DND-41 (cell line): ENCODE measurements at regions not wholly inside any gene's neighbourhood (a gene's known extent, or its start where the extent isn't known, plus 50 kb on each side); places are given as distances from the start of the nearest gene placed in this dataset.

Experiments used
- ATAC-seq: fragments of 200-7000 bp; cut with Tn5 transposase; 3 replicates; pipeline ENCODE4 v1.9.1; 2021; ENCODE audit warnings: low read depth; ENCODE audit not compliant: insufficient read depth
- DNase-seq: peaks from one replicate; pipeline ENCODE4 v3.0.0-alpha.2; 2020
- H2AFZ ChIP-seq: 2 replicates; pipeline ENCODE4 v1.6.0; 2012; ENCODE audit warnings: low read depth, low read length
- H3K27ac ChIP-seq: 2 replicates; pipeline ENCODE4 v1.5.1; 2012; ENCODE audit warnings: low read length, inconsistent platforms
- H3K27me3 ChIP-seq: fragments of 200-600 bp; sonication (generic); 2 replicates; pipeline ENCODE4 v1.6.0; 2012; ENCODE audit warnings: low read length, mild to moderate bottlenecking, inconsistent platforms; ENCODE audit not compliant: insufficient read depth, poor library complexity
- H3K36me3 ChIP-seq: 2 replicates; pipeline ENCODE4 v1.5.1; 2012; ENCODE audit warnings: low read length, inconsistent platforms; ENCODE audit not compliant: insufficient read depth
- H3K4me1 ChIP-seq: 2 replicates; pipeline ENCODE4 v1.5.1; 2012; ENCODE audit warnings: mild to moderate bottlenecking, low read length; ENCODE audit not compliant: insufficient read depth
- H3K4me2 ChIP-seq: 2 replicates; pipeline ENCODE4 v1.6.0; 2012; ENCODE audit warnings: mild to moderate bottlenecking, moderate library complexity, low read length, inconsistent platforms; ENCODE audit not compliant: insufficient read depth
- H3K4me3 ChIP-seq, 2 experiments: fragments of 200-600 bp in 1 of 2; shearing (Covaris generic) in 1 of 2; 2 replicates each; pipeline ENCODE4 v1.5.1; 2012 to 2016; ENCODE audit warnings: inconsistent platforms in 2 of 2, low read length in 2 of 2, mild to moderate bottlenecking in 2 of 2, low read depth in 1 of 2, moderate library complexity in 1 of 2
- H3K79me2 ChIP-seq: 2 replicates; pipeline ENCODE4 v1.6.0; 2012; ENCODE audit warnings: low read length, inconsistent platforms; ENCODE audit not compliant: insufficient read depth
- H3K9ac ChIP-seq: 2 replicates; pipeline ENCODE4 v1.6.0; 2012; ENCODE audit warnings: low read depth, mild to moderate bottlenecking, inconsistent platforms, low read length, moderate library complexity
- H3K9me3 ChIP-seq: 2 replicates; pipeline ENCODE4 v1.5.1; 2012; ENCODE audit warnings: low read length, moderate library complexity, mild to moderate bottlenecking, inconsistent platforms; ENCODE audit not compliant: insufficient read depth, severe bottlenecking
- H4K20me1 ChIP-seq: 2 replicates; pipeline ENCODE4 v1.6.0; 2012; ENCODE audit warnings: low read length; ENCODE audit not compliant: insufficient read depth
- EZH2 ChIP-seq: IDR thresholded peaks from 3 replicates; pipeline ENCODE4 v1.6.1; 2012; ENCODE audit warnings: borderline replicate concordance, low read depth, mild to moderate bottlenecking, moderate library complexity, low read length, inconsistent platforms; ENCODE audit not compliant: severe bottlenecking
- TF ChIP-seq, protein P1 (sequence below): IDR thresholded peaks from 2 replicates; pipeline ENCODE4 v1.5.1; 2012; ENCODE audit warnings: borderline replicate concordance, low read length, moderate library complexity, mild to moderate bottlenecking; ENCODE audit not compliant: poor library complexity, severe bottlenecking; ENCODE audit errors: extremely low read depth

DNA sequence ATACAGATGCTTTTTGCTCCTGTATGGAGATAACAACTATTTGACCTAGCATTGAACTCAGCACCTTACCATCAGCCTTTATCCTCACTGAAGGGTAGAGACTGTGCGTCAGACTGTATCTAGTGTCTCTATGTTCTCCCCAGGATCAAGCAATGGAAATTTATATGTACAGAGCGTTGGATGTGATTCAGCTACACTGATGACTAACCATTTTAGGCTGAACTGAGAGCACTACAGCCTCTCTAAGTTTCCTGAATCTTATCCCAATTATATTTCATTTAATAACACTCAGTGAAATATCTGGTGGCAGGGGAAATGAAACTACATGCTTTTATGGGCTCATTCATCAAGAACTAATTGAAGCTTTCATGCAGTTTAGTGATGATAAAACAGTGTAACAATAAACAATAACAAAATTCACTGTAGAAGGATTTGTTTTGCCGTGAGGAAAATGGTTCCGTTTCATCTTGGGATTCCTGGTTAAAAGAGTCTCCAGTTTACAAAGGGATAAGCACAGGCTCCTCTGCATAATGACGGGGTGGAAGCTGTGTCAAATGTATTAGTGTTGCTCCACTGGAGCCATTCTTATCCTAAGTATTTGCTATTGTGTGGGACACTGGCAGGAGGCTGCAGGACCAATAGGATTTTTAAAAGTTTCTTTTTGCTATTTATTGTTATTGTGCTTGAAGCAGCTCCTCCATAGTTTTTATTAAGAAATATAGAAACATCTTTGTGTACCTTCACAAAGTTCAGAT is 567.6 kb upstream of the MMS22L start:
- ATAC-seq (no peak), DNase-seq (no peak)
- Histone ChIP-seq H3K27me3 (no peaks in the 10 kb centered on the region), H3K4me3 (no peak overlapping the region), H3K9ac (no peak overlapping the region), H3K36me3 (no peaks in the 10 kb centered on the region), H4K20me1 (no peaks in the 10 kb centered on the region), H3K9me3 (no peaks in the 10 kb centered on the region), H3K4me2 (no peak overlapping the region), H2AFZ (no peak overlapping the region), H3K79me2 (no peaks in the 10 kb centered on the region), H3K4me1 (no peaks in the 10 kb centered on the region), H3K27ac (no peak overlapping the region)
- TF ChIP-seq, protein P1, sequence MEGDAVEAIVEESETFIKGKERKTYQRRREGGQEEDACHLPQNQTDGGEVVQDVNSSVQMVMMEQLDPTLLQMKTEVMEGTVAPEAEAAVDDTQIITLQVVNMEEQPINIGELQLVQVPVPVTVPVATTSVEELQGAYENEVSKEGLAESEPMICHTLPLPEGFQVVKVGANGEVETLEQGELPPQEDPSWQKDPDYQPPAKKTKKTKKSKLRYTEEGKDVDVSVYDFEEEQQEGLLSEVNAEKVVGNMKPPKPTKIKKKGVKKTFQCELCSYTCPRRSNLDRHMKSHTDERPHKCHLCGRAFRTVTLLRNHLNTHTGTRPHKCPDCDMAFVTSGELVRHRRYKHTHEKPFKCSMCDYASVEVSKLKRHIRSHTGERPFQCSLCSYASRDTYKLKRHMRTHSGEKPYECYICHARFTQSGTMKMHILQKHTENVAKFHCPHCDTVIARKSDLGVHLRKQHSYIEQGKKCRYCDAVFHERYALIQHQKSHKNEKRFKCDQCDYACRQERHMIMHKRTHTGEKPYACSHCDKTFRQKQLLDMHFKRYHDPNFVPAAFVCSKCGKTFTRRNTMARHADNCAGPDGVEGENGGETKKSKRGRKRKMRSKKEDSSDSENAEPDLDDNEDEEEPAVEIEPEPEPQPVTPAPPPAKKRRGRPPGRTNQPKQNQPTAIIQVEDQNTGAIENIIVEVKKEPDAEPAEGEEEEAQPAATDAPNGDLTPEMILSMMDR: no peak
- no peak for TF ChIP-seq EZH2

DNA sequence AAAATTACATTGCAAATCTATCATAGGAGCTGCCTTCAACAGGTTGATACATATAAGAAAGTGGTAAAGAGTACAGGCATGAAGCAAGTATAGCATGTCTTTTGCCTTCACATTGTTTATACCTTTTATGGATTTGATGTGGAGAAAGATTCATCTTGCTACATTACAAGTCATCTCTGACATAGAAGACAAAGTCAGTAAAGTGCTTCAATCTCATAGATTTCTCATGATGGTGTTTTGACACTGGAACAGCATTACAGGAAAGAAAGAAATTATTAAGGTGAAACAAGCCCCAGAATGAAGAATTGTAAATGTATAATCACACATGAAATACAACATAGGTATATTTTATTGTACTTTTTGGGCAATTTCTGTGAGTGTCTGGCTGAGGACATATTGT is 580.7 kb upstream of the MMS22L start:
- H3K79me2 ChIP-seq: no peaks in the 10 kb centered on the region
- H3K27me3 ChIP-seq: no peaks in the 10 kb centered on the region
- H3K9ac ChIP-seq: no peak overlapping the region
- no peak overlapping the region for H3K4me2 ChIP-seq
- H2AFZ ChIP-seq: no peak overlapping the region
- no peak for TF ChIP-seq EZH2
- TF ChIP-seq, protein P1: no peak
- DNase-seq (no peak), ATAC-seq (no peak)
- no peaks in the 10 kb centered on the region for H3K36me3 ChIP-seq
- H3K27ac ChIP-seq: no peak overlapping the region
- no peaks in the 10 kb centered on the region for H4K20me1 ChIP-seq
- no peak overlapping the region for H3K4me3 ChIP-seq
- no peaks in the 10 kb centered on the region for H3K9me3 ChIP-seq
- H3K4me1 ChIP-seq: no peaks in the 10 kb centered on the region

DNA sequence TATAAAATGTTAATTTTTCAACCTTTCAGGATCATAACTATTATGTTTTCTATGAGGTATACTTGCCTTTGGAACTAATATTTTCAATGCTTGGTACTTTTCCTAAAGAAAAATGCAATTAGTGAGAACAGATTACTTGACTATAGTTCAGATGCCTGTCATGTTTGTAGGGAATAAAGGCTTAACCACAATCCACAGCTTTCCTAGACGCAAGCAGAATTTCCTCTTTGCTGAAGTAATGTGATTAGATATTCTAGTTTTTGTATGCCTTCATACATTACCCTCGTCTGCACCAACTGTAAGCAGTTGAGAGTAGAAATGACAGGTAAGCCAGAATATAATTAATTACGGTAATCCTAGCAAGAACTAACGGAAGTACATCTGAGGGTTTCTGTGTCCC is 581.4 kb upstream of the MMS22L start:
- H2AFZ ChIP-seq: no peak overlapping the region
- DNase-seq: no peak

More for the DNA sequence above, 581.4 kb upstream of the MMS22L start:
- ATAC-seq: no peak
- no peaks in the 10 kb centered on the region for H3K36me3 ChIP-seq
- TF ChIP-seq, protein P1: no peak
- TF ChIP-seq EZH2: no peak
- no peak overlapping the region for H3K9ac ChIP-seq
- H3K9me3 ChIP-seq: no peaks in the 10 kb centered on the region
- H4K20me1 ChIP-seq: no peaks in the 10 kb centered on the region
- no peaks in the 10 kb centered on the region for H3K27me3 ChIP-seq
- no peak overlapping the region for H3K4me3 ChIP-seq
- H3K4me2 ChIP-seq: no peak overlapping the region
- no peaks in the 10 kb centered on the region for H3K79me2 ChIP-seq
- H3K4me1 ChIP-seq: no peaks in the 10 kb centered on the region
- no peak overlapping the region for H3K27ac ChIP-seq
